Stimulated activated CD8-positive, alpha-beta memory T cell treated with anti-CD3 and anti-CD28 coated beads, Interleukin-4, amount 100 ng/mL, for 4 hours (primary cell): ENCODE measurements at regions not wholly inside any gene's neighbourhood (a gene's known extent, or its start where the extent isn't known, plus 50 kb on each side); places are given as distances from the start of the nearest gene placed in this dataset.

ENCODE experiments used
- DNase-seq, 2 donors: peaks; one replicate each; pipeline ENCODE4 v3.0.0-alpha.2; 2020; ENCODE audit warnings: low read depth in 2 of 2, low spot score in 1 of 2

GRCh38 chr2:41741951-41742595, 305.7 kb upstream of the PKDCC start:
- DNase-seq: no peak

GRCh38 chr2:41743324-41743723, 304.5 kb upstream of the PKDCC start:
- DNase-seq: no peak

- no peak for DNase-seq
Observed at GRCh38 chr2:41750829-41751228, 297.0 kb upstream of the PKDCC start.

GRCh38 chr2:41759880-41760279, 287.9 kb upstream of the PKDCC start:
- no peak for DNase-seq

GRCh38 chr2:41763141-41763540, 284.7 kb upstream of the PKDCC start:
- DNase-seq: no peak

- no peak for DNase-seq
Observed at GRCh38 chr2:41764131-41764530, 283.7 kb upstream of the PKDCC start.

- no peak for DNase-seq
Observed at GRCh38 chr2:41764919-41765318, 282.9 kb upstream of the PKDCC start.

GRCh38 chr2:41768310-41768709, 279.5 kb upstream of the PKDCC start:
- no peak for DNase-seq

- DNase-seq: no peak
Observed at GRCh38 chr2:41771710-41772109, 276.1 kb upstream of the PKDCC start.

- no peak for DNase-seq
Observed at GRCh38 chr2:41772697-41773096, 275.1 kb upstream of the PKDCC start.

GRCh38 chr2:41774011-41774605, 273.7 kb upstream of the PKDCC start:
- DNase-seq: no peak

GRCh38 chr2:41775366-41776025, 272.3 kb upstream of the PKDCC start:
- DNase-seq: no peak

- DNase-seq: no peak
Observed at GRCh38 chr2:41779888-41780287, 267.9 kb upstream of the PKDCC start.

GRCh38 chr2:41782306-41783158, 265.3 kb upstream of the PKDCC start:
- no peak for DNase-seq

- no peak for DNase-seq
Observed at GRCh38 chr2:41784496-41784895, 263.3 kb upstream of the PKDCC start.

- no peak for DNase-seq
Observed at GRCh38 chr2:41785251-41786022, 262.4 kb upstream of the PKDCC start.

- no peak for DNase-seq
Observed at GRCh38 chr2:41791523-41791922, 256.3 kb upstream of the PKDCC start.

GRCh38 chr2:41803361-41803760, 244.5 kb upstream of the PKDCC start:
- no peak for DNase-seq

GRCh38 chr2:41806286-41806685, 241.5 kb upstream of the PKDCC start:
- DNase-seq: no peak

GRCh38 chr2:41821167-41821566, 226.7 kb upstream of the PKDCC start:
- no peak for DNase-seq

- no peak for DNase-seq
Observed at GRCh38 chr2:41826921-41827320, 220.9 kb upstream of the PKDCC start.
